HL-60 (cell line): ENCODE measurements at regions not wholly inside any gene's neighbourhood (a gene's known extent, or its start where the extent isn't known, plus 50 kb on each side); places are given as distances from the start of the nearest gene placed in this dataset.

Experiments used
- DNase-seq, 2 experiments: peaks; one replicate each; pipeline ENCODE4 v3.0.0-alpha.2; 2010 to 2020; ENCODE audit warnings: low read depth in 1 of 2, low spot score in 1 of 2
- H3K27ac ChIP-seq: fragments of 250-450 bp; sonication (Bioruptor Pico); replicated peaks from 2 replicates; pipeline ENCODE4 v1.5.1; 2020; ENCODE audit warnings: mild to moderate bottlenecking, moderate library complexity
- H3K27me3 ChIP-seq: fragments of 250-450 bp; sonication (Bioruptor Pico); 2 replicates; pipeline ENCODE4 v1.5.1; 2021; ENCODE audit warnings: mild to moderate bottlenecking, moderate library complexity; ENCODE audit not compliant: insufficient read depth, poor library complexity, severe bottlenecking
- H3K4me3 ChIP-seq: replicated peaks from 2 replicates; pipeline ENCODE4 v1.5.1; 2011; ENCODE audit warnings: mild to moderate bottlenecking, control low read depth, low read length; ENCODE audit not compliant: insufficient read depth
- CTCF ChIP-seq: IDR thresholded peaks from one replicate; pipeline ENCODE4 v1.5.1; 2011; ENCODE audit warnings: low read length, control low read depth, inconsistent platforms; ENCODE audit not compliant: insufficient read depth
- GABPA ChIP-seq: IDR thresholded peaks from 2 replicates; pipeline ENCODE4 v1.6.1; 2012; ENCODE audit warnings: low read depth
- POLR2AphosphoS5 ChIP-seq: IDR thresholded peaks from 2 replicates; pipeline ENCODE4 v1.6.1; 2012; ENCODE audit warnings: low read depth
- REST ChIP-seq: IDR thresholded peaks from 2 replicates; pipeline ENCODE4 v1.6.1; 2012; ENCODE audit warnings: low read depth; ENCODE audit not compliant: insufficient replicate concordance
- SPI1 ChIP-seq: IDR thresholded peaks from 2 replicates; pipeline ENCODE4 v1.6.1; 2012; ENCODE audit warnings: low read depth, mild to moderate bottlenecking, borderline replicate concordance

- DNase-seq = no peak
- TF ChIP-seq GABPA (no peak), CTCF (no peak), POLR2AphosphoS5 (no peak), REST (no peak), SPI1 (no peak)
- Histone ChIP-seq H3K4me3 (no peak overlapping the region), H3K27me3 (no peaks in the 10 kb centered on the region), H3K27ac (no peak overlapping the region)
Measured at GRCh38 chr10:53646525-53646924, 873.9 kb upstream of the MBL2 start.

GRCh38 chr10:53645951-53646350, 873.4 kb upstream of the MBL2 start:
- TF ChIP-seq GABPA = no peak
- TF ChIP-seq REST = no peak
- TF ChIP-seq CTCF = no peak
- TF ChIP-seq SPI1 = no peak
- no peak for TF ChIP-seq POLR2AphosphoS5
- no peak overlapping the region for H3K4me3 ChIP-seq
- no peak for DNase-seq
- no peaks in the 10 kb centered on the region for H3K27me3 ChIP-seq
- no peak overlapping the region for H3K27ac ChIP-seq

GRCh38 chr10:53638006-53638405, 865.4 kb upstream of the MBL2 start:
- H3K27me3 ChIP-seq = no peaks in the 10 kb centered on the region
- TF ChIP-seq CTCF = no peak
- no peak for DNase-seq
- H3K4me3 ChIP-seq = no peak overlapping the region
- no peak overlapping the region for H3K27ac ChIP-seq

GRCh38 chr10:53624722-53625121, 852.1 kb upstream of the MBL2 start:
- TF ChIP-seq REST (no peak), POLR2AphosphoS5 (no peak), CTCF (no peak), GABPA (no peak), SPI1 (no peak)
- no peak for DNase-seq
- H3K4me3 ChIP-seq = no peak overlapping the region
- no peak overlapping the region for H3K27ac ChIP-seq
- H3K27me3 ChIP-seq = no peaks in the 10 kb centered on the region
